ENCODE measurements at regions not wholly inside any gene's neighbourhood (a gene's known extent, or its start where the extent isn't known, plus 50 kb on each side); places are given as distances from the start of the nearest gene placed in this dataset.

DNA sequence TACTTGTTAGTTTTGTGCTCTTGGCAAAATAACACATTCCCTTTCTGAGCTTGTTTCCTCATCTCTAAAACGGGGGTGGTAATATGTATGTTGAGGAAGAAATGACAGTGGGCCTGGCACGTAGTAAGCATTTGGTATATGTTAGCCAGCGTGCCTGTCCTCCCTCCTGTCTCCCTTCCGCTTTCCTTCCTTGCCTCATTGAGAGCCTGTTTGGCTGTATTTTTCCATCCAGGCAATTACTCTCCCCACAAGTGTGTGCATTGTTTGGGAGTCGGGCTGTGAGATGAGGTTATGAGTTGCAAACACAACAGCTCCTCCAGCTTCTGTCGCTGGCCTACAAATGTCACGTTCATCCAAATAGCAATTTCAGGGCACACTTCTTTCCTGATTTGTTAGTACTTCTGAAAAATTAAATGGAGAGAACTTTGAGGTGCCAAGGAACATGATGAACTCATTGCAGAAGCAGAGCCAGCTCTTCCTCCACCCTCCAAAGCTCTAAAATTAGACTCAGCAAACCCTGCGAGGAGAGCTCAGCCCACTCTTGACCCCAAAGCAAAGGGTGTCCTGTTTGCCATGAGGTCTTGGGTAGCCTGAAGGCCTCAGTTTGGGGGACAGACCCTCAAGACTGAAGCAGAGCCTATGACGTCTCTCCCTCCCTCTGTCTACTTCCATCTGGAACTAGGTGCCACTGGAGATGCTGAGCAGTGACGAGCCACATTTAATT, 50.7 kb upstream of the TOX2 start:
- Mint-ChIP-seq H3K36me3 (no peaks in the 10 kb centered on the region), H3K4me3 (no peak overlapping the region), H3K27ac (no peak overlapping the region), H3K9me3 (ENCODE audit: low read depth) (no peaks in the 10 kb centered on the region), H3K4me1 (ENCODE audit: low read depth) (no peaks in the 10 kb centered on the region), H3K27me3 (peaks cover 2% of the 10 kb centered on the region)

GRCh38 chr20:43863330-43863729, 51.3 kb upstream of the TOX2 start:
- peaks cover 2% of the 10 kb centered on the region for H3K27me3 Mint-ChIP-seq
- H3K4me3 Mint-ChIP-seq: no peak overlapping the region
- H3K36me3 Mint-ChIP-seq: no peaks in the 10 kb centered on the region
- no peaks in the 10 kb centered on the region for H3K9me3 Mint-ChIP-seq (ENCODE audit: low read depth)
- no peaks in the 10 kb centered on the region for H3K4me1 Mint-ChIP-seq (ENCODE audit: low read depth)
- no peak overlapping the region for H3K27ac Mint-ChIP-seq

DNA sequence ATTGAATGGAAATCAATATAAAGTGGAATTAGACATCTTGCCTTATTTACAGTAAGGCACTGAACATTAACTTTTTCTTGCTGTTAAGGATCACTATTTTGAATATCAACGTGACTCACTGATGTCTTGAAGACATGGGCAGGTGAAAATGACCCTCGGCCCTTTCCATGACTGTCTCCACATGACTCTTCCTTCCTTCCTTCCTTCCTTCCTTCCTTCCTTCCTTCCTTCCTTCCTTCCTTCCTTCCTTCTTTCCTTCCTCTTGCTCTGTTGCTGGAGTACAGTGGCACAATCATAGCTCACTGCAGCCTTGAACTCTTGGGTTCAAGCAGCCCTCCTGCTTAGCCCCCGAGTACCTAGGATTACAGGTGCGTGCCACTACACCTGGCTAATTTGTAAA, 52.2 kb upstream of the TOX2 start:
- H3K27me3 Mint-ChIP-seq: peaks cover 2% of the 10 kb centered on the region
- H3K4me1 Mint-ChIP-seq (ENCODE audit: low read depth): no peaks in the 10 kb centered on the region
- no peak overlapping the region for H3K4me3 Mint-ChIP-seq
- peaks cover 5% of the 10 kb centered on the region for H3K9me3 Mint-ChIP-seq (ENCODE audit: low read depth)
- H3K36me3 Mint-ChIP-seq: no peaks in the 10 kb centered on the region
- no peak overlapping the region for H3K27ac Mint-ChIP-seq

GRCh38 chr20:43859994-43860393, 54.7 kb upstream of the TOX2 start:
- Mint-ChIP-seq H3K4me3 (no peak overlapping the region), H3K27me3 (peaks cover 2% of the 10 kb centered on the region), H3K4me1 (ENCODE audit: low read depth) (no peaks in the 10 kb centered on the region), H3K27ac (no peak overlapping the region), H3K36me3 (no peaks in the 10 kb centered on the region), H3K9me3 (ENCODE audit: low read depth) (peaks cover 5% of the 10 kb centered on the region)

GRCh38 chr20:43857932-43858331, 56.7 kb upstream of the TOX2 start:
- Mint-ChIP-seq H3K36me3 (no peaks in the 10 kb centered on the region), H3K4me1 (ENCODE audit: low read depth) (no peaks in the 10 kb centered on the region), H3K4me3 (no peak overlapping the region), H3K9me3 (ENCODE audit: low read depth) (peaks cover 5% of the 10 kb centered on the region), H3K27me3 (no peaks in the 10 kb centered on the region), H3K27ac (no peak overlapping the region)

GRCh38 chr20:43857127-43857526, 57.5 kb upstream of the TOX2 start:
- Mint-ChIP-seq H3K4me1 (ENCODE audit: low read depth) (no peaks in the 10 kb centered on the region), H3K36me3 (no peaks in the 10 kb centered on the region), H3K4me3 (no peak overlapping the region), H3K27me3 (no peaks in the 10 kb centered on the region), H3K27ac (no peak overlapping the region), H3K9me3 (ENCODE audit: low read depth) (peaks cover 5% of the 10 kb centered on the region)

- H3K9me3 Mint-ChIP-seq (ENCODE audit: low read depth): peaks cover 5% of the 10 kb centered on the region
- no peaks in the 10 kb centered on the region for H3K36me3 Mint-ChIP-seq
- no peaks in the 10 kb centered on the region for H3K27me3 Mint-ChIP-seq
- no peaks in the 10 kb centered on the region for H3K4me1 Mint-ChIP-seq (ENCODE audit: low read depth)
- no peak overlapping the region for H3K4me3 Mint-ChIP-seq
- H3K27ac Mint-ChIP-seq: no peak overlapping the region
These were observed 58.8 kb upstream of the TOX2 start for GRCh38 chr20:43855803-43856202.

DNA sequence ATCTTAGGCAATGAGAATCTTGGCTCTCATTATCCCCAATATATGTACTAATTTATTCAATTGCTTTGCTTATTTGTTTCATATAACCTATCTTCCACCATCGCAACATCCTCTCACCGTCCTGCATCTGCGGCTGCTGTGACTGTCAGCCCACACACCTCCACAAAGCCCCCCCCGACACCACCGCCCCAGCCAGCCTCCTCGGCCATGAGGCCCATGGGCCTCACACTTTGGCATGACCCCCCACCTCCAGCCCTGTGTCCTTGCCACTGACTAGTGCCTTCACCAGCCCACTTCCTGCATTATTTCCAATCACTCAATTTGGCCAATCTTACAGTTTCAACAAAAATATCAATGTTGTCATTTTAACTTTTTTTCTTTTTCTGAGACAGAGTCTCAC, 60.7 kb upstream of the TOX2 start:
- peaks cover 5% of the 10 kb centered on the region for H3K9me3 Mint-ChIP-seq (ENCODE audit: low read depth)
- H3K36me3 Mint-ChIP-seq: no peaks in the 10 kb centered on the region
- H3K27me3 Mint-ChIP-seq: no peaks in the 10 kb centered on the region
- H3K4me3 Mint-ChIP-seq: no peak overlapping the region
- no peaks in the 10 kb centered on the region for H3K4me1 Mint-ChIP-seq (ENCODE audit: low read depth)
- H3K27ac Mint-ChIP-seq: no peak overlapping the region

DNA sequence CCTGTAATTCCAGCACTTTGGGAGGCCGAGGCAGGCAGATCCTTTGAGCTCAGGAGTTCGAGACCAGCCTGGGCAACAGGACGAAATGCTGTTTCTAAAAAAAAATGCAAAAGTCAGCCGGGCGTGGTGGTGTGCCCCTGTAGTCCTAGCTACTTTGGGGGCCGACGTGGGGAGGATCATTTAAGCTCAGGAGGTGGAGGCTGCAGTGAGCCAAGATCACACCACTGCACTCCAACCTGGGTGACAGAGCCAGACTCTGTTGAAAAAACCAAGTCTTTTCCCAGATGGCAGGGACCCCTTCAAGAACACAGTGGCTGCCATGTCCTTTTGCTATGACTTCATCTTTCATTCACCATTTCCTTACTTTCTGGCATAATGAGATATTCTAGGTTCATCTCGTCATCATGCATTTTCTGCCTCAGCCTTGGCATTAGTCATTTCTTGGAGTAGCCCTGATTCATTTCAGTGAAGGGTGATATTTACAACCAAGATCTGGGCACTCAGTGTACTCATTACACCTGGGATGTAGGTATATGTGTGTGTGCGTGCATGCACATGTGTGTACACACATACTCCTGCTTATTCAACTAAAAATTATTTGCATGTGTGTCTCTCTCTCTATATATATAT, 61.4 kb upstream of the TOX2 start:
- no peak overlapping the region for H3K27ac Mint-ChIP-seq
- no peak overlapping the region for H3K4me3 Mint-ChIP-seq
- no peaks in the 10 kb centered on the region for H3K4me1 Mint-ChIP-seq (ENCODE audit: low read depth)
- H3K36me3 Mint-ChIP-seq: no peaks in the 10 kb centered on the region
- H3K27me3 Mint-ChIP-seq: no peaks in the 10 kb centered on the region
- H3K9me3 Mint-ChIP-seq (ENCODE audit: low read depth): peaks cover 4% of the 10 kb centered on the region

DNA sequence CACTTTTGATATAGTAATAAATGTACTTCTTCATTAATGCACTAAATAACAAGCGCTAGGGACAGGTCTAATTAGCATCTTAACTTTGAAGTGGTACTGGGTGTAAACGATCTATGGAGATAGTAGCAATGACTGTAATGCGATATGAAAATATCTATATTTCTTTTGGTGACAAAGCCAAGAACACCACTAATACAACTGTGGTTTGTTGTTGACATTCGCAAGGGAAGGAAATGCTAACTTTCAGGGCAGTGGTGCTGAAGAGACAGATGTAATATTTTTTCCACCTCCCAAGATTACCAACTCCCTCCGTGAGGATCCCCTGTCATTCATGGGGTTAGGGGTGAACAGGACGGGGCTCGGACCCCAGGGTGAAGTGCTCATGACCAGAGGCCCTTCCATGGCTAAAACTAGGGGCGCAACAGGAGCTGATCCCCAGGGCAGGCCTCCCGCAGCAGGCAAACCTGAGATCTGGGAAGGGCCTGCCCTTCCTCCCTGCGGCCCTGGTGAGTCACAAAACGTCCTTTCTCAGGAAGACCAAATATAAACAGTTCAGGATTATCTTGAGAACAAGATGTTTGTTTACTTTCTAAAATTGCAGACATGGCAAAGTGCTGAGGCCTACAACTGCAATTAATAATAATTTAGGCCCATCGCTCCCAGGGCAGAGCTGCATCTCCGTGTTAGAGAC, 65.0 kb upstream of the TOX2 start:
- Mint-ChIP-seq H3K27me3 (no peaks in the 10 kb centered on the region), H3K36me3 (no peaks in the 10 kb centered on the region), H3K4me1 (ENCODE audit: low read depth) (peaks cover 8% of the 10 kb centered on the region), H3K9me3 (ENCODE audit: low read depth) (no peaks in the 10 kb centered on the region), H3K4me3 (no peak overlapping the region), H3K27ac (no peak overlapping the region)

GRCh38 chr20:43846516-43846905, 68.1 kb upstream of the TOX2 start:
- no peak overlapping the region for H3K4me3 Mint-ChIP-seq
- H3K4me1 Mint-ChIP-seq (ENCODE audit: low read depth): peaks cover 8% of the 10 kb centered on the region
- H3K36me3 Mint-ChIP-seq: no peaks in the 10 kb centered on the region
- no peak overlapping the region for H3K27ac Mint-ChIP-seq
- H3K27me3 Mint-ChIP-seq: no peaks in the 10 kb centered on the region
- H3K9me3 Mint-ChIP-seq (ENCODE audit: low read depth): no peaks in the 10 kb centered on the region

GRCh38 chr20:43844778-43845614, 69.7 kb upstream of the TOX2 start:
- H3K27me3 Mint-ChIP-seq: no peaks in the 10 kb centered on the region
- H3K9me3 Mint-ChIP-seq (ENCODE audit: low read depth): no peaks in the 10 kb centered on the region
- H3K27ac Mint-ChIP-seq: peak overlapping the region; percentile 4
- peaks cover 12% of the 10 kb centered on the region for H3K4me1 Mint-ChIP-seq (ENCODE audit: low read depth)
- H3K4me3 Mint-ChIP-seq: no peak overlapping the region
- H3K36me3 Mint-ChIP-seq: no peaks in the 10 kb centered on the region

DNA sequence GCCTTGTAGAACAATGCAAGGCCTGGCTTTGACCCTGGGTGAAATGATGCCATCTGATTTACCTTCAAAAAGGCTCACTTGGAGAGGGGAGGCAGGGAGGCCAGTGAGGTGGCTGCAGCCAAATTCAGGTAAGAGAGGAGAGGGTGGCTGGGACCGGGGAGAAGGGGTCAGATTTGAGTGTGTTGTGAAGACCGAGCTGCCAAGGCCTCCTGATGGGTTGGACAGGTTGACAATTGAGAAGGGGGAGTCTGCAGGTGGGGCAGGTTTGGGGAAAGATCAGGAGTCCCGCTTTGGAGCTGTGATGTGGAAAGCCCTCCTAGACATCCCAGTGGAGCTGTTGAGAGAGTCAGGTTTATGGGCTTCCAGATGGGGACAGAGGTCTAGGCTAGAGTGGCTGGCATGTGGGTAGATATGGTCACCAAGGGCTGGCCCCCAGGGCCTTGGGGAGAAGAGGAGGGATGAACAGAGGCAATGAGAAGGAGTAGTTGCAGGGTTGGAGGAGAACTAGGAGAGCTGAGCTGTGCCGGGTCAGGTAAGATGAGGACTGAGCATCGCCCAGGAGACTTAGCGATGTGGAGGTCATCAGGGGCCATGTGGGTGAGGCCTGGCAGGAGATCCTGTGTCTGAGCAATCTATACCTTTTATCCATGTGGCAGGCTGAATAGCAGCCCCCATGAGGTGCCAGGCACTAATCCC, 70.5 kb upstream of the TOX2 start:
- no peaks in the 10 kb centered on the region for H3K36me3 Mint-ChIP-seq
- no peak overlapping the region for H3K4me3 Mint-ChIP-seq
- peaks cover 18% of the 10 kb centered on the region for H3K4me1 Mint-ChIP-seq (ENCODE audit: low read depth)
- H3K27me3 Mint-ChIP-seq: no peaks in the 10 kb centered on the region
- no peak overlapping the region for H3K27ac Mint-ChIP-seq
- H3K9me3 Mint-ChIP-seq (ENCODE audit: low read depth): no peaks in the 10 kb centered on the region

DNA sequence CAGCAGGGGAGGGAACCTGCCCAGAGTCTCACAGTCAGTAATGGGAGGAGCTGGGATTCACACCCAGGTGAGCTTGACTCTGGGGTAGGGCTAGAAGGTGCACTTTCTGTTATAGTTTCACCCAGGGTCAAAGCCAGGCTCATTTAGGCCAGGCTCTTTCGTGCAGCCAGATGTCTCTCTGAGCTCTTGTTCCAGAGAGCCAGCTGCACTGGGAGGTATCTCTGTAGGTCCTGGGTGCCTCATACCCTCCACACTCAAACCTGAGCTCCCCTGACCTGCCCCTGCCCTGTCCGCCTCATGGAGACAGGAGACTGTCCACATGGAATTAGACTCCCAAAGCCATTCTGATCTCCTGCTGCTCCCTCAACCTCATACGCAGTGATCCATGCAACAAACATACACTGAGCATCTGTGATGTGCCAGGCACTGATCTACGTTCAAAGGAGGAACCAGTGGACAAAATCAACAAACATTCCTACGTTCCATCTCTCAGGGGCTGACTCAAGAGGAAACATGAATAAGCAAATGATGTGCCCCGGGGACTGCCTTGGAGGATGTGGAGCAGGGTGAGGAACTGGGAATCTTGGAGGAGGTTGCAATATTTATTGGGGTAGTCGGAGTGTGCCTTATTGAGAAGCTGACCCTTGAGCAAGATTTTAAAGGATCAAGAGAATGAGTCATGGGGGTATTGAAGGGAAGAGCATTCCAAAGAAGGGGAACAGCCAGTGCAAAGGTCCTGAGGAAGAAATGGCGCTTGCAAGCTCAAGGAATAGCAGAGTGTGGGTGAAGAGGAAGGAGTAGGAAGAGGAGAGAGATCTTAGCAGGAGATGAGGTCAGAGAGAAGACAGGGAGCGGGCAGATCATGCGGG, 71.3 kb upstream of the TOX2 start:
- Mint-ChIP-seq H3K4me3 (no peak overlapping the region), H3K36me3 (no peaks in the 10 kb centered on the region), H3K27me3 (no peaks in the 10 kb centered on the region), H3K9me3 (ENCODE audit: low read depth) (no peaks in the 10 kb centered on the region), H3K27ac (no peak overlapping the region), H3K4me1 (ENCODE audit: low read depth) (peaks cover 26% of the 10 kb centered on the region)

Data from activated naive CD8-positive, alpha-beta T cell (primary cell).